ENCODE measurements at regions not wholly inside any gene's neighbourhood (a gene's known extent, or its start where the extent isn't known, plus 50 kb on each side); places are given as distances from the start of the nearest gene placed in this dataset.

DNA sequence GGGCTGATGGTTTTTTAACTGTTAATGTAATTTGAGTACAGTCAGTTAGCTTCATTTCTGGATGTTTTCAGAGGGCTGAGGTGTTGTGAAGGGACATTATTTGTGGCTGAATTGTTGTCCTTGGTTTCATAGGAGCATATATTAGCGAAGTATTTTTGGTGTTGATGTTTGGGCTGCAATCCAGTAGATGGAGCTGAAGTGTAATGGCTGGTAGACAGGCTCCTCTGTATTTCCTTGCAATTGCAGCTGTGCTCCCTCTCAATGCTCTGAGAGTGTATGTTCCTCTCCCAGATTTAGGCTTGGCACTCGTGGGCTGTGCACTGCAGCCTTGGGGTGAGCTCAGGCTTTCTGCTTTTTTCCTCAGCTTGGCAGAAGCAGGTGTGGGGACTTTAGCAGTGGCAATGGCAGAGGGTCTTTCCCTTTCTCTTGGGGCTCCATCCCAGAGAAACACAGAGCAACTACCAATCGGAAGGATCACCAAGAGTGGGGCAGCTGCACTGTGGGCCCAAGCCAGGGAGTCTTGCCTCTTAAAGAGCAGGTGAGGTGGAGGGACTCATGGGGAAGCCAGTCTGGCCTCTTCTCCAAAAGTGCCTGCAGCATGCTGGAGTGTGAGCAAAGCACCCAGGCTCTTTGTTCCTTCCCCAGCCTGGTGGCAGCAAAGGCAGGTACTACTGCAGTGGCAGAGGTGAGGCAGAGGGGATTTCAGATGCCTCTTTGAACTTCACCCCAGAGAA is 544.4 kb downstream of the SH2D4B start:
- Mint-ChIP-seq H3K9me3 (peaks cover 0 to 4% of the 10 kb centered on the region in 2 donors), H3K27ac (no peak overlapping the region), H3K36me3 (no peaks in the 10 kb centered on the region)
- no peak for ATAC-seq
- no peak for DNase-seq (ENCODE audit: low spot score in 2 of 2)

DNA sequence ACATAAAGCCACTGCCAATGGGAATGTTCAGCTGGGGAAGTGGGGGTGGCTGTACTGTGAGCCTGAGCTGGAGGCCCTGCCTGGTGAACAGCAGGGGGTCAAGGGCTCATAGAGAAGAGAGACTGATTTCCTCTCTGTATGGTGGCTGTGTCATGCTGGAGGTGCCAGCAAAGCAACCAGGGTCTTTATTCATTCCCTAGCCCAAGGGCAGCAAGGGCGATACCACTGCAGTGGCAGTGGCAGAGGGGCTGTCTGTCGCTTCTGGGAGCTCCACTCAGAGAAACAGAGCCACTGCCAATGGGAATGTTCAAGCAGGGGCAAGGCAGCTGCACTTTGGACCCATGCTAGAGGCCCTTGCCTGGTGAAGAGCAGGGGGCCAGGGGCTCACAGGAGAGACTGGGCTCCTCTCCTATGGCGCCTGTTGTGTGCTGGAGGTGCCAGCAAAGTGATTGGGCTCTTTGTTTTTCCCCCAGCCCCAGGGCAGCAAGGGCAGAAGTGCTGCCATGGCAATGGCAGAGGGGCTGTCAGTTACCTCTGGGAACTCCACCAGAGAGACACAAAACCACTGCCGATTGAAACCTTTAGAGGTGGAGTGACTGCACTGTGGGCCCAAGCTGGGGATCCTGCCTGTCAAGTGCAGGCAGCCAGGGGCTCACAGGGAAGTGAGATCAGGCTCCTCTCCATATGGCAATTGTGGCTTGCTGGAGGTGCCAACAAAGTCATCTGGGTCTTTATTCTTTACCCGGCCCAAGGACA is 545.1 kb downstream of the SH2D4B start:
- H3K9me3 Mint-ChIP-seq = peaks cover 0 to 4% of the 10 kb centered on the region in 2 donors
- no peaks in the 10 kb centered on the region for H3K36me3 Mint-ChIP-seq
- H3K27ac Mint-ChIP-seq = no peak overlapping the region
- DNase-seq (ENCODE audit: low spot score in 2 of 2) (no peak), ATAC-seq (no peak)

- DNase-seq (ENCODE audit: low spot score in 2 of 2) = no peak
- Mint-ChIP-seq H3K9me3 (peaks cover 0 to 10% of the 10 kb centered on the region in 2 donors), H3K36me3 (no peaks in the 10 kb centered on the region), H3K27ac (no peak overlapping the region)
- no peak for ATAC-seq
Observed at GRCh38 chr10:81093056-81093455, 555.4 kb downstream of the SH2D4B start.

DNA sequence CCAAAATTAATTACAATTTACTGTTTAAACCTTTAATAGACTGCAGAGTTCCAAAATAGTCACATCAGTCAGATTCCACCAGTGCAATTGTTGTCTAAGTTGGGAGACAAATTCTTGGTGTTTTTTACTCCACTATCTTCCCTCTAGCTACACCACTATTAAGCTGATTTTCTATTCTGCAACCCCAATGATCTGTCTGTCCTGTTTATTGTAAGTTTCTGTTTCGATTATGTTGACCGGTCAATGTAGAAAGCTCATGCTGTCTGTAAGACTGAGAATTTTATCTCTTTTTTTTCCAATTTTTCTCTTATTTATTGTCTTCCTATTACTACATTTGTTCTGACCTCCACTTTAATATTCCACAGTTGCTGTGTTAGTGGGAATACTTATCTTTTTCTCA is 557.5 kb downstream of the SH2D4B start:
- no peak overlapping the region for H3K27ac Mint-ChIP-seq
- H3K9me3 Mint-ChIP-seq = peaks cover 0 to 5% of the 10 kb centered on the region in 2 donors
- H3K36me3 Mint-ChIP-seq = no peaks in the 10 kb centered on the region
- no peak for ATAC-seq
- no peak for DNase-seq (ENCODE audit: low spot score in 2 of 2)

GRCh38 chr10:81096558-81096957 is 558.9 kb downstream of the SH2D4B start:
- no peak for ATAC-seq
- H3K27ac Mint-ChIP-seq = no peak overlapping the region
- H3K36me3 Mint-ChIP-seq = no peaks in the 10 kb centered on the region
- DNase-seq (ENCODE audit: low spot score in 2 of 2) = no peak
- no peaks in the 10 kb centered on the region for H3K9me3 Mint-ChIP-seq

DNA sequence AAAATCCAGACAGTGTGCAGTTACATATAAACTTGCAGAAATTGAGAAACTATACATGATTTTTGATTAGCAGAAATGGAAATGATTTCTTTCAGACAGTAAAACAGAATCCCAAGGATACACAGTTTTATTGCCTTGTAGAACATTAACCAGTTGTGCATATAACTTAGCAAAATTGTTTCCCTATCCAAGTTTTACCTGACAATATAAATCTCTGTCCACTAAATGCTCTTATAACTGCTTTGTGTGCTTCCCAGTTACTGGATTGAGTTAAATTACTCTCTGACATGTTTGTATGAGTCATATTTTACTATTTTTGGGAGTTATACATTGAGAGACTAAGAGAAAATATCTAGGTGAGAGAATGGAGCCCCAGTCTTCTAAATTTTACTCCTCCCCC is 563.4 kb downstream of the SH2D4B start:
- Mint-ChIP-seq H3K9me3 (no peaks in the 10 kb centered on the region), H3K36me3 (no peaks in the 10 kb centered on the region), H3K27ac (no peak overlapping the region)
- no peak for ATAC-seq
- no peak for DNase-seq (ENCODE audit: low spot score in 2 of 2)

GRCh38 chr10:81104494-81104893 is 566.8 kb downstream of the SH2D4B start:
- Mint-ChIP-seq H3K27ac (no peak overlapping the region), H3K9me3 (no peaks in the 10 kb centered on the region), H3K36me3 (no peaks in the 10 kb centered on the region)
- DNase-seq (ENCODE audit: low spot score in 2 of 2) (no peak), ATAC-seq (no peak)

DNA sequence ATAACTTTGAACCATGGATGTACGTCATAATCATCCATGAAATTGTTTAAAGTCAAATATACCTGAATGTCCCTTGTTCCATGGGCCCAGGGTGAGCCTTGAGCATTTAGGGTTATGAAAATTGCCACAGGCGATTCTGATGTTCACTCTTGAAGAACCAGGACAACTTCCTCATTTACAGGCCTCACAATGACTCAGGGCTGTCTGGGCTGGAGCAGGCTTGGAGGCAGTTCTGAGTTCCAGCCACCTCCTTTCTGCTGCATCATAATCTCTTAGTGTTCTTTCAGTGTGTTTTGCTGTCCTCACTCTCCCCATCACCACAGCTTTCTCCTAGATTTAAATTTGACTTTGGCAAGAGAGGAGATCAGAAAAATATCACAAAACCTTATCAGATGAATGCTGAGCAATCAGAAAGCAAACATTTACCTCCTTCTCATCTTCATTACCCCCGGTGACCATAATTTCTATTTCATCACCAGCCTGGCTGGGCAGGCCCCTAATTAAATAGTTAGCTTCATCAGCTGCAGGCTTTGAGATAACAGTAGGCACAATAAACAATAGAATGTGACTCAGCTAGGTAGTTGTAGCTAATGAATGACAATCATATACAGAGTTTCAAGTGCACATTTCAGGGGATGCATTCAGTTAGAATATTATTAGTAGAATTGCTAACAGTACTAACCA is 571.0 kb downstream of the SH2D4B start:
- H3K27ac Mint-ChIP-seq = no peak overlapping the region
- ATAC-seq = no peak

DNA sequence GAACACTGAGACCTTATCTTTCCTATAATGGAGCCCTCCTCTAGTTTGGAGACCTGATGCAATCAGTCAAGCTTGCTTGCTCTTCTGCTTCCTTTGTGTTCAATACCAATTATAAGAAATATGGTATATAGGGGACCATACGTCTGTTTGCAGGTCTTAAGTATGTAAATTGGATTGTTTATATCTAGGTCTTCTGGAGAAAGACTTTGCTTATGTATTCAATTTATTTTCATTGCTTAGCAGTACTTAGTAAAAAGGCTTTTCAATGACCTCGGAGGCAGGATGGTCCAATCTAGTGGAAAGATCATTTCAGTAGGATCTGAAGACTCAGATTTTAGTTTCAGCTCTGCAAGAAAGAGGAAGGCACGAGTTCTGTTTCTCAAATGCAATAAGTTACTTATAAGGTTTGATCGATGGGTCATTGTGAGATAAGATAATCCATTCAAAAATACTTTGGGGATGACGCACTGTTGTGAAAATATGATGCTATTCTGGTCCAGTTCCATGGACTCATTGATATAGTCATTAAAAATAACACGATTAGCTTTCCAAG is 571.6 kb downstream of the SH2D4B start:
- no peak for ATAC-seq
- H3K36me3 Mint-ChIP-seq = no peaks in the 10 kb centered on the region

More for the DNA sequence above, 571.0 kb downstream of the SH2D4B start:
- Mint-ChIP-seq H3K9me3 (no peaks in the 10 kb centered on the region), H3K36me3 (no peaks in the 10 kb centered on the region)
- DNase-seq (ENCODE audit: low spot score in 2 of 2) = no peak

GRCh38 chr10:81116201-81116600 is 578.5 kb downstream of the SH2D4B start:
- H3K27ac Mint-ChIP-seq = no peak overlapping the region
- no peaks in the 10 kb centered on the region for H3K36me3 Mint-ChIP-seq
- ATAC-seq = no peak
- no peak for DNase-seq (ENCODE audit: low spot score in 2 of 2)
- no peaks in the 10 kb centered on the region for H3K9me3 Mint-ChIP-seq

More for the DNA sequence above, 571.6 kb downstream of the SH2D4B start:
- no peak for DNase-seq (ENCODE audit: low spot score in 2 of 2)
- no peak overlapping the region for H3K27ac Mint-ChIP-seq
- no peaks in the 10 kb centered on the region for H3K9me3 Mint-ChIP-seq

GRCh38 chr10:81116990-81117389 is 579.3 kb downstream of the SH2D4B start:
- ATAC-seq (no peak), DNase-seq (ENCODE audit: low spot score in 2 of 2) (no peak)
- no peaks in the 10 kb centered on the region for H3K9me3 Mint-ChIP-seq
- H3K36me3 Mint-ChIP-seq = no peaks in the 10 kb centered on the region
- no peak overlapping the region for H3K27ac Mint-ChIP-seq

- H3K27ac Mint-ChIP-seq = no peak overlapping the region
- H3K9me3 Mint-ChIP-seq = no peaks in the 10 kb centered on the region
- no peak for ATAC-seq
- no peak for DNase-seq (ENCODE audit: low spot score in 2 of 2)
- H3K36me3 Mint-ChIP-seq = no peaks in the 10 kb centered on the region
Observed at GRCh38 chr10:81127931-81128330, 590.2 kb downstream of the SH2D4B start.

- Mint-ChIP-seq H3K36me3 (no peaks in the 10 kb centered on the region), H3K9me3 (no peaks in the 10 kb centered on the region), H3K27ac (no peak overlapping the region)
- no peak for DNase-seq (ENCODE audit: low spot score in 2 of 2)
- ATAC-seq = no peak
Observed at GRCh38 chr10:81130014-81130413, 592.3 kb downstream of the SH2D4B start.

DNA sequence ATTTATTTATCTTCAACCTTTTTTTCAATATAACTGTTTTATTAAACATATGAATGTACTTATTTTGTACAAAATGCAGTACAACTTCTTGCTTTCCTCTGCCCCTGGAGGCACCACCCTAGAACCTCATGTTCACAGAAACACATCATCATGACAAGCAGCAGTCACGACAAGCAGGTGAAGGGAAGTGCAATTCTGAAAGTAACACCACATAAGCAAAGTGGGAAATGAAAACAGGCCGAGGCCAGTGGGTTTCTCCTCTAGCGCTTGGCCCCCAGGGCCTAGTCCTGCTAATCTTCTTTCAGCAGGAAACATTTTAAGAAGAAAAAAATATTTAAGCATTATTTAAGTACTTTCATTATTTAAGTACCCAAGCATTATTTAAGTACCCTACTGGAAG is 598.1 kb downstream of the SH2D4B start:
- peaks cover 8 to 18% of the 10 kb centered on the region in 2 donors for H3K9me3 Mint-ChIP-seq
- ATAC-seq (no peak), DNase-seq (ENCODE audit: low spot score in 2 of 2) (no peak)
- H3K36me3 Mint-ChIP-seq = peaks cover 0 to 8% of the 10 kb centered on the region in 2 donors
- H3K27ac Mint-ChIP-seq = no peak overlapping the region

GRCh38 chr10:81136261-81136660 is 598.6 kb downstream of the SH2D4B start:
- peaks cover 0 to 8% of the 10 kb centered on the region in 2 donors for H3K36me3 Mint-ChIP-seq
- H3K27ac Mint-ChIP-seq = no peak overlapping the region
- DNase-seq (ENCODE audit: low spot score in 2 of 2) (no peak), ATAC-seq (no peak)
- peaks cover 8 to 18% of the 10 kb centered on the region in 2 donors for H3K9me3 Mint-ChIP-seq

GRCh38 chr10:81145975-81146374 is 608.3 kb downstream of the SH2D4B start:
- ATAC-seq (no peak), DNase-seq (ENCODE audit: low spot score in 2 of 2) (no peak)
- Mint-ChIP-seq H3K27ac (no peak overlapping the region), H3K9me3 (no peaks in the 10 kb centered on the region), H3K36me3 (no peaks in the 10 kb centered on the region)

- no peak for ATAC-seq
- H3K9me3 Mint-ChIP-seq = no peaks in the 10 kb centered on the region
- no peak overlapping the region for H3K27ac Mint-ChIP-seq
- no peaks in the 10 kb centered on the region for H3K36me3 Mint-ChIP-seq
- no peak for DNase-seq (ENCODE audit: low spot score in 2 of 2)
Observed at GRCh38 chr10:81146436-81146835, 608.7 kb downstream of the SH2D4B start.

All from activated naive CD4-positive, alpha-beta T cell treated with anti-CD3 and anti-CD28 coated beads, Interleukin-2, amount 50 U/mL, for 72 hours (primary cell).